Thoracic aorta (tissue), 2 donors: ENCODE measurements at regions not wholly inside any gene's neighbourhood (a gene's known extent, or its start where the extent isn't known, plus 50 kb on each side); places are given as distances from the start of the nearest gene placed in this dataset.

Experiments used
- ATAC-seq: fragments of 150-250 bp; one replicate; pipeline ENCODE4 v1.8.0; 2017; ENCODE audit warnings: low read depth; ENCODE audit not compliant: insufficient number of reproducible peaks, low FRiP score
- DNase-seq: peaks from one replicate; pipeline ENCODE4 v3.0.0-alpha.2; 2020; ENCODE audit warnings: low spot score
- H3K27ac ChIP-seq, 2 donors: fragments of 200-600 bp; sonication (generic); 1 replicate in 1 of 2; 2 replicates in 1 of 2; pipeline ENCODE4 v1.5.1; 2016; ENCODE audit warnings: mild to moderate bottlenecking in 2 of 2, moderate library complexity in 2 of 2
- H3K27me3 ChIP-seq: fragments of 200-600 bp; sonication (generic); replicated peaks from 2 replicates; pipeline ENCODE4 v1.6.0; 2016; ENCODE audit warnings: mild to moderate bottlenecking; ENCODE audit not compliant: insufficient read depth
- H3K36me3 ChIP-seq: fragments of 200-600 bp; sonication (generic); one replicate; pipeline ENCODE4 v1.5.1; 2016
- H3K4me1 ChIP-seq, 2 donors: fragments of 200-600 bp; sonication (generic); 1 replicate in 1 of 2; 2 replicates in 1 of 2; pipeline versions ENCODE4 v1.5.1 to v1.6.0; 2016; ENCODE audit warnings: low read depth in 2 of 2, mild to moderate bottlenecking in 1 of 2; ENCODE audit not compliant: control insufficient read depth in 1 of 2
- H3K4me3 ChIP-seq: fragments of 200-600 bp; sonication (generic); 2 replicates; pipeline ENCODE4 v1.5.1; 2016; ENCODE audit warnings: mild to moderate bottlenecking
- H3K9me3 ChIP-seq: fragments of 200-600 bp; sonication (generic); 2 replicates; pipeline ENCODE4 v1.5.1; 2016
- CTCF ChIP-seq: fragments of 200-600 bp; sonication (generic); IDR thresholded peaks from one replicate; pipeline ENCODE4 v1.5.1; 2019; ENCODE audit warnings: antibody characterized with exemption

- no peak overlapping the region for H3K27ac ChIP-seq
- no peaks in the 10 kb centered on the region for H3K36me3 ChIP-seq
- H3K4me3 ChIP-seq, result no peak overlapping the region
- H3K9me3 ChIP-seq, result no peaks in the 10 kb centered on the region
- no peaks in the 10 kb centered on the region for H3K27me3 ChIP-seq
- H3K4me1 ChIP-seq, result no peaks in the 10 kb centered on the region
- TF ChIP-seq CTCF, result no peak
- ATAC-seq (no peak), DNase-seq (no peak)
These were observed 89.3 kb upstream of the HNF1B start for GRCh38 chr17:37834168-37834567.

GRCh38 chr17:37833237-37833859 is 88.5 kb upstream of the HNF1B start:
- no peaks in the 10 kb centered on the region for H3K4me1 ChIP-seq
- H3K27me3 ChIP-seq, result no peaks in the 10 kb centered on the region
- no peak for TF ChIP-seq CTCF
- no peak for DNase-seq
- no peak overlapping the region for H3K27ac ChIP-seq
- H3K9me3 ChIP-seq, result no peaks in the 10 kb centered on the region
- ATAC-seq, result no peak
- no peak overlapping the region for H3K4me3 ChIP-seq
- no peaks in the 10 kb centered on the region for H3K36me3 ChIP-seq

GRCh38 chr17:37831986-37832385 is 87.1 kb upstream of the HNF1B start:
- TF ChIP-seq CTCF, result no peak
- DNase-seq (no peak), ATAC-seq (no peak)

GRCh38 chr17:37831492-37831891 is 86.6 kb upstream of the HNF1B start:
- Histone ChIP-seq H3K36me3 (no peaks in the 10 kb centered on the region), H3K27ac (no peak overlapping the region), H3K4me1 (no peaks in the 10 kb centered on the region), H3K27me3 (no peaks in the 10 kb centered on the region), H3K9me3 (no peaks in the 10 kb centered on the region), H3K4me3 (no peak overlapping the region)
- ATAC-seq (no peak), DNase-seq (no peak)
- no peak for TF ChIP-seq CTCF

More at GRCh38 chr17:37831986-37832385, 87.1 kb upstream of the HNF1B start:
- Histone ChIP-seq H3K27me3 (no peaks in the 10 kb centered on the region), H3K4me3 (no peak overlapping the region), H3K9me3 (no peaks in the 10 kb centered on the region), H3K36me3 (no peaks in the 10 kb centered on the region), H3K4me1 (no peaks in the 10 kb centered on the region), H3K27ac (no peak overlapping the region)

- no peak for DNase-seq
- Histone ChIP-seq H3K27ac (no peak overlapping the region), H3K4me1 (no peaks in the 10 kb centered on the region), H3K27me3 (no peaks in the 10 kb centered on the region), H3K9me3 (no peaks in the 10 kb centered on the region), H3K36me3 (no peaks in the 10 kb centered on the region), H3K4me3 (no peak overlapping the region)
- no peak for TF ChIP-seq CTCF
- ATAC-seq, result no peak
These were observed 85.5 kb upstream of the HNF1B start for GRCh38 chr17:37830151-37830993.
